H9 (cell line): ENCODE measurements at regions not wholly inside any gene's neighbourhood (a gene's known extent, or its start where the extent isn't known, plus 50 kb on each side); places are given as distances from the start of the nearest gene placed in this dataset.

Experiments
- DNase-seq: peaks from one replicate; pipeline ENCODE4 v3.0.0-alpha.2; 2017
- H2AFZ ChIP-seq: one replicate; pipeline ENCODE4 v1.6.1; 2013; ENCODE audit warnings: mild to moderate bottlenecking, low read length, control low read depth, moderate library complexity
- H2AK5ac ChIP-seq: 2 replicates; pipeline ENCODE4 v1.6.1; 2013; ENCODE audit warnings: low read length, control low read depth, mixed read lengths; ENCODE audit not compliant: insufficient read length
- H2BK120ac ChIP-seq: one replicate; pipeline ENCODE4 v1.6.1; 2013; ENCODE audit warnings: low read depth, mild to moderate bottlenecking, low read length, control low read depth, inconsistent platforms; ENCODE audit not compliant: poor library complexity, severe bottlenecking
- H2BK12ac ChIP-seq: 2 replicates; pipeline ENCODE4 v1.6.1; 2013; ENCODE audit warnings: low read length, control low read depth, mixed read lengths, low read depth; ENCODE audit not compliant: insufficient read length
- H2BK15ac ChIP-seq: 2 replicates; pipeline ENCODE4 v1.6.1; 2013; ENCODE audit warnings: low read depth, low read length, control low read depth
- H2BK20ac ChIP-seq: one replicate; pipeline ENCODE4 v1.6.1; 2013; ENCODE audit warnings: low read depth, mild to moderate bottlenecking, low read length, control low read depth, inconsistent platforms; ENCODE audit not compliant: poor library complexity, severe bottlenecking
- H2BK5ac ChIP-seq: 2 replicates; pipeline ENCODE4 v1.6.1; 2013; ENCODE audit warnings: low read length, control low read depth, mixed read lengths; ENCODE audit not compliant: insufficient read length
- H3K14ac ChIP-seq: 2 replicates; pipeline ENCODE4 v1.6.1; 2013; ENCODE audit warnings: low read length, control low read depth; ENCODE audit not compliant: insufficient read depth
- H3K18ac ChIP-seq: 2 replicates; pipeline ENCODE4 v1.6.1; 2013; ENCODE audit warnings: low read depth, mild to moderate bottlenecking, mixed read lengths, low read length, control low read depth; ENCODE audit not compliant: insufficient read length
- H3K23ac ChIP-seq: 2 replicates; pipeline ENCODE4 v1.6.1; 2013; ENCODE audit warnings: low read length, control low read depth, mixed read lengths, low read depth; ENCODE audit not compliant: insufficient read length
- H3K23me2 ChIP-seq: 2 replicates; pipeline ENCODE4 v1.6.1; 2013; ENCODE audit warnings: low read depth, mild to moderate bottlenecking, mixed read lengths, low read length, control low read depth; ENCODE audit not compliant: insufficient read length, poor library complexity, severe bottlenecking
- H3K27ac ChIP-seq: 2 replicates; pipeline ENCODE4 v1.5.1; 2013; ENCODE audit warnings: low read length, control low read depth, mixed read lengths, low read depth; ENCODE audit not compliant: insufficient read length
- H3K27me3 ChIP-seq: 2 replicates; pipeline ENCODE4 v1.6.1; 2013; ENCODE audit warnings: low read length, control low read depth, inconsistent platforms; ENCODE audit not compliant: insufficient read depth
- H3K4ac ChIP-seq: 2 replicates; pipeline ENCODE4 v1.6.1; 2013; ENCODE audit warnings: low read depth, mild to moderate bottlenecking, control low read depth, inconsistent platforms, low read length, moderate library complexity
- H3K4me1 ChIP-seq: 2 replicates; pipeline ENCODE4 v1.6.1; 2013; ENCODE audit warnings: low read length, control low read depth, inconsistent platforms; ENCODE audit not compliant: insufficient read depth
- H3K4me2 ChIP-seq: 2 replicates; pipeline ENCODE4 v1.6.1; 2013; ENCODE audit warnings: low read length, control low read depth, mixed read lengths; ENCODE audit not compliant: insufficient read length, insufficient read depth
- H3K56ac ChIP-seq: 2 replicates; pipeline ENCODE4 v1.6.1; 2013; ENCODE audit warnings: low read depth, mild to moderate bottlenecking, mixed read lengths, low read length, control low read depth; ENCODE audit not compliant: insufficient read length
- H3K79me1 ChIP-seq: 2 replicates; pipeline ENCODE4 v1.6.1; 2013; ENCODE audit warnings: low read depth, mild to moderate bottlenecking, moderate library complexity, low read length, control low read depth, inconsistent platforms; ENCODE audit not compliant: insufficient read depth, poor library complexity, severe bottlenecking
- H3K79me2 ChIP-seq: 2 replicates; pipeline ENCODE4 v1.6.1; 2013; ENCODE audit warnings: low read length, control low read depth, inconsistent platforms; ENCODE audit not compliant: insufficient read depth
- H3K9ac ChIP-seq: 2 replicates; pipeline ENCODE4 v1.6.1; 2013; ENCODE audit warnings: low read length, control low read depth, mixed read lengths; ENCODE audit not compliant: insufficient read length; ENCODE audit errors: extremely low read depth
- H3K9me3 ChIP-seq: one replicate; pipeline ENCODE4 v1.6.1; 2013; ENCODE audit warnings: low read depth, low read length, inconsistent platforms; ENCODE audit not compliant: control insufficient read depth
- H3T11ph ChIP-seq: one replicate; pipeline ENCODE4 v1.6.1; 2013; ENCODE audit warnings: mild to moderate bottlenecking, low read length, control low read depth, inconsistent platforms
- H4K20me1 ChIP-seq: one replicate; pipeline ENCODE4 v1.6.1; 2013; ENCODE audit not compliant: control insufficient read depth, insufficient read length, insufficient read depth
- H4K5ac ChIP-seq: 2 replicates; pipeline ENCODE4 v1.6.1; 2013; ENCODE audit warnings: low read depth, mild to moderate bottlenecking, mixed read lengths, low read length, control low read depth; ENCODE audit not compliant: insufficient read length
- H4K8ac ChIP-seq: replicated peaks from 2 replicates; pipeline ENCODE4 v1.6.1; 2013; ENCODE audit warnings: low read length, control low read depth, mixed read lengths, low read depth; ENCODE audit not compliant: insufficient read length
- H4K91ac ChIP-seq: 2 replicates; pipeline ENCODE4 v1.6.1; 2013; ENCODE audit warnings: low read depth, mild to moderate bottlenecking, moderate library complexity, mixed read lengths, low read length, control low read depth; ENCODE audit not compliant: insufficient read length
- H3K27ac Mint-ChIP-seq, 3 experiments: 2 replicates in 2 of 3; 3 replicates in 1 of 3; pipeline ENCODE4 v1.8.0; 2020 to 2021; ENCODE audit warnings: mixed read lengths in 3 of 3, mild to moderate bottlenecking in 1 of 3, moderate library complexity in 1 of 3
- H3K27me3 Mint-ChIP-seq: 2 replicates; pipeline ENCODE4 v1.8.0; 2021; ENCODE audit warnings: low read depth, mild to moderate bottlenecking, moderate library complexity, mixed read lengths
- H3K36me3 Mint-ChIP-seq, 3 experiments: 2 replicates in 2 of 3; 3 replicates in 1 of 3; pipeline ENCODE4 v1.8.0; 2020 to 2021; ENCODE audit warnings: low read depth in 3 of 3, mixed read lengths in 3 of 3; ENCODE audit not compliant: insufficient read depth in 1 of 3
- H3K4me1 Mint-ChIP-seq, 2 experiments: 2 replicates each; pipeline ENCODE4 v1.8.0; 2020; ENCODE audit warnings: mixed read lengths in 2 of 2
- H3K4me3 Mint-ChIP-seq, 2 experiments: 2 replicates in 1 of 2; 3 replicates in 1 of 2; pipeline ENCODE4 v1.8.0; 2020 to 2021; ENCODE audit warnings: mild to moderate bottlenecking in 2 of 2, mixed read lengths in 2 of 2, moderate library complexity in 1 of 2
- H3K9me3 Mint-ChIP-seq, 2 experiments: 2 replicates in 1 of 2; 3 replicates in 1 of 2; pipeline ENCODE4 v1.8.0; 2020; ENCODE audit warnings: mild to moderate bottlenecking in 2 of 2, mixed read lengths in 2 of 2, moderate library complexity in 1 of 2
- WGBS: extraction: QIAGEN DNeasy Blood & Tissue Kit; methylation state at CpG from one replicate; pipeline ENCODE4 v1.1.7; 2013; ENCODE audit warnings: missing lambda C conversion rate, low lambda C conversion rate, mixed read lengths; ENCODE audit not compliant: insufficient read length; ENCODE audit errors: extremely low coverage; 5-methylcytosine and 5-hydroxymethylcytosine counted together
- TF ChIP-seq, protein P1 (sequence below): fragments of 200-600 bp; sonication (generic); conservative IDR thresholded peaks from 3 replicates; pipeline ENCODE4 v1.8.0; 2021; ENCODE audit warnings: antibody characterized with exemption, mild to moderate bottlenecking

DNA sequence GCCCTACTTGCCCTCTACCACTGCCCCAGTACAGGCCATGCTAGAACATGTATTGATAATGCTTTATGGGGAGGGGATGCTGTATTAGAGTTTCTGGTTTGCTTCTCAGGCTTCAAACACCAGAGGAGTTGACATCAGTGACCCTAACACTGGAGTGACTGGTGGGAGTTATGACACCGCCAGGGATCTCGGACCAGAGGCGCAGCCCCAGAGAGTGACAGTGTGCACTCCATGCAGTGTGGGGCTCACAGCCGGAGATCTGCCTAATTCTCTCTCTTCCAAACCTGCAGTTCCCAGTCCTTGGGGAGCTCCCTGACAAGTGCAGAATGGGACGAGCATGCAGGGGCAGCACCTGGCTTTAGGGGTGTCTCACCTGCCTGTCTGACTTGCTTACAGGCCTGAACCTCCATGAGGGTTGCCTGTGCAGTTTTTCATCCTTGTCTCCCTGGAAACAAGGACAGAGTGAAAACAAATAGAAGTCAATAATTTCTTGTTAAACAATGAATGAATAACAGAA lies 244.9 kb upstream of the MYT1L start:
- no peak overlapping the region for H3K27ac ChIP-seq
- H4K20me1 ChIP-seq: no peaks in the 10 kb centered on the region
- H3K27me3 Mint-ChIP-seq: no peaks in the 10 kb centered on the region; the same call in none of the 2 replicates
- no peak for DNase-seq
- H3K27me3 ChIP-seq: no peaks in the 10 kb centered on the region
- no peak overlapping the region for H4K91ac ChIP-seq
- no peaks in the 10 kb centered on the region for H3K9me3 Mint-ChIP-seq
- no peaks in the 10 kb centered on the region for H3K79me2 ChIP-seq
- no peak overlapping the region for H2BK12ac ChIP-seq
- H4K5ac ChIP-seq: no peak overlapping the region
- H3K23me2 ChIP-seq: no peaks in the 10 kb centered on the region
- H3K14ac ChIP-seq: no peak overlapping the region; the same call in 1 of the 2 replicates
- TF ChIP-seq, protein P1, sequence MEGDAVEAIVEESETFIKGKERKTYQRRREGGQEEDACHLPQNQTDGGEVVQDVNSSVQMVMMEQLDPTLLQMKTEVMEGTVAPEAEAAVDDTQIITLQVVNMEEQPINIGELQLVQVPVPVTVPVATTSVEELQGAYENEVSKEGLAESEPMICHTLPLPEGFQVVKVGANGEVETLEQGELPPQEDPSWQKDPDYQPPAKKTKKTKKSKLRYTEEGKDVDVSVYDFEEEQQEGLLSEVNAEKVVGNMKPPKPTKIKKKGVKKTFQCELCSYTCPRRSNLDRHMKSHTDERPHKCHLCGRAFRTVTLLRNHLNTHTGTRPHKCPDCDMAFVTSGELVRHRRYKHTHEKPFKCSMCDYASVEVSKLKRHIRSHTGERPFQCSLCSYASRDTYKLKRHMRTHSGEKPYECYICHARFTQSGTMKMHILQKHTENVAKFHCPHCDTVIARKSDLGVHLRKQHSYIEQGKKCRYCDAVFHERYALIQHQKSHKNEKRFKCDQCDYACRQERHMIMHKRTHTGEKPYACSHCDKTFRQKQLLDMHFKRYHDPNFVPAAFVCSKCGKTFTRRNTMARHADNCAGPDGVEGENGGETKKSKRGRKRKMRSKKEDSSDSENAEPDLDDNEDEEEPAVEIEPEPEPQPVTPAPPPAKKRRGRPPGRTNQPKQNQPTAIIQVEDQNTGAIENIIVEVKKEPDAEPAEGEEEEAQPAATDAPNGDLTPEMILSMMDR: no peak
- H2AFZ ChIP-seq: no peak overlapping the region
- H3K79me1 ChIP-seq: no peaks in the 10 kb centered on the region
- H3K27ac Mint-ChIP-seq: no peak overlapping the region
- no peak overlapping the region for H3K4ac ChIP-seq
- no peak overlapping the region for H3K9ac ChIP-seq
- no peak overlapping the region for H3K18ac ChIP-seq
- no peak overlapping the region for H2AK5ac ChIP-seq
- no peak overlapping the region for H3K56ac ChIP-seq
- no peak overlapping the region for H2BK120ac ChIP-seq
- H3K4me1 ChIP-seq: no peaks in the 10 kb centered on the region
- no peak overlapping the region for H3K23ac ChIP-seq
- H3K9me3 ChIP-seq: peaks cover 4% of the 10 kb centered on the region
- H2BK15ac ChIP-seq: no peak overlapping the region
- peaks cover 2 to 3% of the 10 kb centered on the region in 2 experiments; a peak in 1 of 4 replicates for H3K4me1 Mint-ChIP-seq
- no CpG with 5 or more reads among the region's 5 CpGs for WGBS
- H2BK20ac ChIP-seq: no peak overlapping the region
- no peak overlapping the region for H3K4me2 ChIP-seq
- H3K36me3 Mint-ChIP-seq: no peaks in the 10 kb centered on the region
- H3T11ph ChIP-seq: no peak overlapping the region
- no peak overlapping the region for H3K4me3 Mint-ChIP-seq
- no peak overlapping the region for H2BK5ac ChIP-seq
- H4K8ac ChIP-seq: no peak overlapping the region
